Renal cortex interstitium (tissue), 11 donors: ENCODE measurements at regions not wholly inside any gene's neighbourhood (a gene's known extent, or its start where the extent isn't known, plus 50 kb on each side); places are given as distances from the start of the nearest gene placed in this dataset.
"Not testable (repeated sequence)": the region's sequence is repeated elsewhere in the genome, so short reads cannot be mapped to it uniquely, and the experiment has no call there.

Source experiments
- DNase-seq, 11 donors: peaks; one replicate each; pipeline ENCODE4 v3.0.0-alpha.2; 2013; ENCODE audit warnings: low read depth in 9 of 11, low spot score in 4 of 11; ENCODE audit errors: extremely low read depth in 1 of 11

- no peak for DNase-seq
These were observed 683.8 kb downstream of the DOK5 start for GRCh38 chr20:55159230-55159629.

GRCh38 chr20:55158446-55158845 lies 683.1 kb downstream of the DOK5 start:
- DNase-seq, result no peak

DNA sequence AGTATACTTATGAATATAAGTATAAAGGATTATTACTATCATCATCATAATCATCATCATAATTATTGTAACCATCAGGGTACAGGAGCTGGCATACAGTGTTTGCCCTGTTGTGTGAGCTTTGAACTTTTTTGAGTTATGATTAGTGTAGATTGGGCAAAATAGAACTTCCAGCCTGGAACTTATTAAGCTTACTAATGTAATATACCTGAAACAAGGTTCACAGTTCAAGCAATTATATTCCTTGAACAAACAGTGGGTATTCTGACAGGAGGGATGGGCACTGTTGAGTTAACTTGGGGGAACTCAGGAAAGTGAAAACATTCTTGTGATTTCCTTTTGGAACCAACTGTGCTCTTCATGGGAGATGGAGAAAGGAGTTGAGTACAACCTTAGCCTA lies 680.0 kb downstream of the DOK5 start:
- no peak for DNase-seq

DNA sequence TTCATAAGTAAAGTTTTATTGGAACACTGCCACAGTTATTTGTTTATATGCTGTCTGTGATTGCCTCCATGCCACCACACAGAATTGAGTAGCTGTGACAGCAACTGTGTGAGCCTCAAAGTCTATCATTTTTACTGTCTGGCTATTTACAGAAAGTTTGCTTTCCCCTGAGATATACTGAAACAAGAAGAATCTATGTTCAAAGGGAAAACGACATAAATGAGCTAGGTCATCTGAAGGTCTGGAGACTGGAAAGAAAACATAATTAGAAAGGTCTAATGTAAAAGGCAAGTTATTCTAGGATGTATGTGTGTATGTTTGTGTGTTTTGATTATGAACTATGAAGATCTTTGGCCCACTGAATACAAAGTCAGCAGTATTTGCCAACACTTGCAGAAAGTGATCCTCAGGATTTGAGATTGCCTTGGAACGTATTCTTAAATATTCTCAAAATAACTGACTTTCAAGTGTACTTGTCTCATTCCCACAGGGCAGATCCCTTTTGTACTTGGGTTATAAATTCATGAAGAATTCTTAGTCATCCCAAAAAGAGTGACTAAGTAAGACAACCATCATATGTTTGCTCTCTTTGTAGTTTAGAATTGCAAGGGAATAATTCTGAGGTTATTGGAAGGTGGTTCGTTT lies 677.7 kb downstream of the DOK5 start:
- peak in 3 of 11 donors; percentile 31 to 42 (median 40) for DNase-seq

GRCh38 chr20:55151171-55151570 lies 675.8 kb downstream of the DOK5 start:
- DNase-seq, result no peak

- DNase-seq, result no peak
These were observed 668.2 kb downstream of the DOK5 start for GRCh38 chr20:55143601-55144000.

DNA sequence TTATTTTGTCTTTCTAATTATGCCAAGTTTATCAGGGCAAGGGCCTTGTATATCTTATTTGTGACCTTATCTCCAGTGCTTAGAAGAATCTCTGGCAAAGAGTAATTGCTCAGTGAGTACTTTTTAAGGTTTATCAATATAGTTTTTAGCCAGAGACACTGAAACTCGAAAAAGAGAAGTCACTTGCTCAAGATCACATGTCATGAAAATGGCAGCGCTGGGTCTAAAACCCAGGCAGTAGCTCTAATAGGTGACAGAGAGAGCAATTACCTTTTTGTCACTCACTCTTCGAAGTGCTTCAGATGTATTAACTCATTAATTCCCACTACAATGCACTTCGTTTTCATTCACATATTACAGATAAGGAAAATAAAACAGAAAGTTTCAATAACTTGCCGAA lies 667.5 kb downstream of the DOK5 start:
- no peak for DNase-seq

DNA sequence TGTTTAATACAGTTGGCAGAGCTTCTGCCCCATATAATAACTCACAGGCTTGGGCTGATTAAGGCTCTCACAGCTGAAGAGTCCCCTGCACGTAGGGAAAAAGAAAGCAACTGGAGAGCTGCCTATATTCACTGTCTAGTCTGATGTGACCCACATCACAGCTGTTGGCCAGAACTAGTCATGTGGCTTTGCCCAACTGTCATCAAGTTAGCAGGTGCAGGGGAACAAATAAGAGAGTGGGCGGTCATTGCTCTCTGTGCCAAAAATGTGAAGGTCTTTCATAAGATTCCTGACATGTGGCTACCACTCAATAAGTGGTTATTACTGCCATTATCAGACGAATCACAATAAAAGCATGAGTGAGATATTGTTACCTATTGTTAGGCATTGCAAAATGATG lies 665.2 kb downstream of the DOK5 start:
- DNase-seq, result no peak

DNA sequence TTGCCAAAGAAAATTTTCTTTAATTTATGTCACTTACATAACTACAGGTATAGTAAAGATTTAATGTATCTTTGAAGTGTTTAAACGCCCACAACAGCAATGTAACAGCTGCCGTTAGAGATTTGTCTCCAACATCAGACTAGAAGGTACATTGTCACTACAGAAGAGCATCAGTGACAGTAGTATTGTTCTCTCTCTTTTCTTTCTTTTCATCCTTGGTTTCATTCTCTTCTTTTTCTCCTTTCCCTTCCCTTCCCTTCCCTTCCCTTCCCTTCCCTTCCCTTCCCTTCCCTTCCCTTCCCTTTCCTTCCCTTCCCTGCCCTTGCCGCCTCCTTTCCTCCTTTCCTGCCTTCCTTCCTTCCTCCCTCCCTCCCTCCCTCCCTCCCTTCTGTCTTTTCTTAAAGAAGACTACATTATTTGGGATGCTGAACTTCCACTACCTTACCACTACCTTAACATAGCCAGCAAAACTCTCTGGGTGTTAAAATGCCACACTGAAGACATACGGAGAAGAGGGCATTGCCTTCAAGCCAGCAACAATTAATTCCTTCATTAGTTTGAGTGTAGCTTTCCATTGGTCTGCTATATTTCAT lies 663.9 kb downstream of the DOK5 start:
- DNase-seq, result no peak

DNA sequence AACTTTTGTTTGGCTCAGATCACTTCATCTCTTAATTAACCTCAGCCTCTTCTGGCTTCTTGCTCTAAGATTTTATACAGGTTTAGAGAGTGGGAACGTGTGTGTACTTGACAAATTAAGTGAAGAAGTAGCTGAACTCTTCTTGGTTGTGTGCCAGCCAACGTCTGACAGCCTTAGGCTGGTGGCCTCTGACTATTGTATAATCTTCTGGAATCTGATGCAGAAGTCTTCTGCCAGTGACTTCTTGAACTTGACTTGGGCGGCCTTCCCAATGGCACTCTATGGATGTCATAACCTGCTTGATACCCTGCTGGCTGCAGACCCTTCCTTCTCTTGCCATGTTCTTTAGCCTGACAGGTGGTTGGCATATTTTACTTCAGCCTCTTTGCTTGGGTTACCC lies 660.5 kb downstream of the DOK5 start:
- no peak for DNase-seq

DNA sequence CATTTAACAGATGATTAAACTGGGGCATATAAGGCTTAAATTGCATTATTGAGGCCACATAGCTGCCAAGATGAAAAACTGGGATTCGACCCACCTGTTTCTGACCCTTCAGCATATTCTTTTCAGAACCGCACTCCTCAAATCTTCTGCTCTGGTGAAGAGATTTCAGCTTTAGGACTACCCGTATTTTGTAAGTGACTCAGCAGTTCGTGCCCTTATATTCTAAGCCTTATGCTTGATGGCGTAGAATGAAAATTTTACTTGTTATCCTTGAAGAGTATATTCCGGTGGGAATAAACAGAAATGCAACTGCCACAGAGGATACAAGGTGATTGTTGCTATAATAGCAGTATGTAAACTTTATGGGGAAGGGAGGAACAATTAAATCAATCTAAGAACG lies 657.1 kb downstream of the DOK5 start:
- DNase-seq, result no peak

DNA sequence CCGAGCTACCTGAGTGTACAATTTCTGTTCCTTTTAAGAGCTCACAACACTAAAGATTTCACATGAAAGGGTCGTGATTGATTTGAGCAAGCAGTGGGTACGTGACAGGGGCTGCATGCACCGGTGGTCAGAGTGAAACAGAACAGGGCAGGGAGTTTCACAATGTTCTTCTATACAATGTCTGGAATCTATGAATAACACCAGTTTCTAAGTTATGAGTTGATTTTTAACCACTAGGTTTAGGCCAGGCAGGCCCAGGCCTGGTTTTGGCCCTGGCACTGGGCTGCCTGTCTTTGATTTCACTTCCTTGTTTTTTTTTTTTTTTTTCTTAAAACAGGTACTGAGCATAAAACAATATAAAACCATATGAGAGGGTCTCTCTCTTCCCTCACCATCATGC lies 642.2 kb downstream of the DOK5 start:
- not testable (repeated sequence) for DNase-seq

- no peak for DNase-seq
These were observed 641.2 kb downstream of the DOK5 start for GRCh38 chr20:55116598-55116997.

GRCh38 chr20:55103188-55103587 lies 627.8 kb downstream of the DOK5 start:
- no peak for DNase-seq

- no peak for DNase-seq
These were observed 623.9 kb downstream of the DOK5 start for GRCh38 chr20:55099251-55099650.

DNA sequence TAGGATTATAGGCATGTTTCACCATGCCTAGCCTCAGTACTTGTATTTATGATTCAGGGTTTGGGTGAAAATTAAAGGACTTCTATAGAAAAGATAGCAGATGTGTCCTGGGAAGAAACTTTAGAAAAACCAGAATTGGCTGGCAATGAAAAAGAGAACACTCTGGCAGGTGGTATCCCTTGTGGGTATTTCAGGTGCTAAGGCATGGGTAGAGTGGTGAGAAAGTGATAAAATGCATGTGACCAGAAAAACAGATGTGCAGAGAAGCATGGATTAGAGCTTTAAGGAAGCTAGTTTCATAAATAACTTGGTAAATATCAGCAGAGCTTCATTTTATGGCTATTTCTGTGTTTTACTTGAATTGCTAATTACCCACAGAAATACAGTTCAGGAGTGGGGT lies 622.2 kb downstream of the DOK5 start:
- no peak for DNase-seq

GRCh38 chr20:55095745-55096400 lies 620.5 kb downstream of the DOK5 start:
- no peak for DNase-seq

DNA sequence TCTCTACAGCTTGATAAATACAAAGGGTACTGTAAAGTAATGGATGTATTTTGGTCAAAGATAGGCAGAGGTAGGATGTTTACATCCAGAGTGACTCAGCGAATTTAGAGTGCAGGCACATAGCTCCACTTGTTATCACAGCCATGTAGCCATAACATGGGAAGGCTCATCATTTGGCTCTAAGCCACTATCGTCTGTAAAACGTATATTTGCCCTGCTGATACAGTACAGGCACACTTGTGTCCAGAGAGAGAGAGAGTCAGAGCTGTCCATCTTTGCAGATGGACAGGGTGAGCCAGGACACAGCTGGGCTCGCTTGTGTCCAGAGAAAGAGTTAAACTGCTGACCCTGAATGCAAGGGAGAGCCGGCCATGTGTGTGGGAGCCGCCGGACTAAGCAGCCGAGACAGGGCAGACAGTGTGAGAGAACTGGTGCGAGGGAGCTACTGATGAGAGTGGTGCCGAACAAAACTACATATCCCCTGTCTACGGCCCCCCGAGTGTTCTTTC lies 619.0 kb downstream of the DOK5 start:
- DNase-seq, result peak in 2 of 11 donors; percentile 20 to 24

DNA sequence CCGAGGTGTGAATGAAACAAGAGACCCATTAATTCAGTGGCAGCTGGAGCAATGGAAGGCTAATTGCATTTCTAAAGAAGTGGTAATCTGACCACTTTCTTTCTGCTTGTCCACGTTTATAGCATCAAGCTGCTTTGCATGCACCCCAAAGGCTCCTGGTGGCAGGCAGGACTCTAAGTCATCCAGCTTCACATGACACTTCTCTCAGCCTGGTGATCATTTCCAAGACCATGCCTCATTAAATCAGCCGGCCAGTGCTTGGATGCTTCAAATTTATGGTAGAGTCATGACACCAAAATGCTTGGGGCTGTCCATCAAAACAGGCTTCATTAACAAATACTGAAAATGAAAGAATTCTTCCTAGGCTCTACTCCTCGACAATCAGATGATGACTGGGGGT lies 614.9 kb downstream of the DOK5 start:
- peak in 5 of 11 donors; percentile 41 to 62 (median 50) for DNase-seq

GRCh38 chr20:55086421-55086820 lies 611.0 kb downstream of the DOK5 start:
- no peak for DNase-seq

- DNase-seq, result no peak
These were observed 604.5 kb downstream of the DOK5 start for GRCh38 chr20:55079917-55080316.
